Hematopoietic multipotent progenitor cell treated with erythropoietin and hydrocortisone succinate and interleukin-3 and kit ligand, for 4 days (in vitro differentiated cells): ENCODE measurements at regions not wholly inside any gene's neighbourhood (a gene's known extent, or its start where the extent isn't known, plus 50 kb on each side); places are given as distances from the start of the nearest gene placed in this dataset.
A peak's percentile ranks its signal among the peaks of the same experiment; 100 is the strongest.
"Not testable (repeated sequence)": the region's sequence is repeated elsewhere in the genome, so short reads cannot be mapped to it uniquely, and the experiment has no call there.

ENCODE experiments used
- DNase-seq: peaks from one replicate; pipeline ENCODE4 v3.0.0-alpha.2; 2015

DNA sequence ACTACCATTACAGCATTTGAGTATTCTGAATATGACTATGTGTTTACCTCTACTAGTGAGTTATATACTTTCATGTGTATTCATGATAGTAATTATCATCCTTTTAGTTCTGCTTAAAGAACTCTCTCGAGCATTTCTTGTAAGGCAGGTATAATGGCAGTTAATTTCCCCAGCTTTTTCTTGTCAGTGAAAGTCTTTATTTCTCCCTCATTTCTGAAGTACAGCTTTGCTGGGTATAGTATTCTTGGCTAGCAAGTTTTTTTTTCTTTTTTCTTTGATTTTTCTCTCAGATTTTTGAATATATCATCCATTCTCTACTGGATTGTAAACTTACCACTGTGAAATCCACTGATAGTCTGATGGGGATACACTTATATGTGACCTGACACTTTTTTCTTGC, 165.9 kb upstream of the ARHGAP5 start:
- no peak for DNase-seq

GRCh38 chr14:31913370-31913769, 163.7 kb upstream of the ARHGAP5 start:
- no peak for DNase-seq

DNA sequence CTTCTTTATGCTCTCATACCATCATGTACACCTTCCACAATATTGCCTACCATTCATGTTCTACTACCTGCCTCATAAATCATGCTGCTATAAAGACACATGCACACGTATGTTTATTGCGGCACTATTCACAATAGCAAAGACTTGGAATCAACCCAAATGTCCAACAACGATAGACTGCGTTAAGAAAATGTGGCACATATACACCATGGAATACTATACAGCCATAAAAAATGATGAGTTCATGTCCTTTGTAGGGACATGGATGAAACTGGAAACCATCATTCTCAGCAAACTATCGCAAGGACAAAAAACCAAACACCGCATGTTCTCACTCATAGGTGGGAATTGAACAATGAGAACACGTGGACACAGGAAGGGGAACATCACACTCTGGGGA, 158.8 kb upstream of the ARHGAP5 start:
- DNase-seq = not testable (repeated sequence)

DNA sequence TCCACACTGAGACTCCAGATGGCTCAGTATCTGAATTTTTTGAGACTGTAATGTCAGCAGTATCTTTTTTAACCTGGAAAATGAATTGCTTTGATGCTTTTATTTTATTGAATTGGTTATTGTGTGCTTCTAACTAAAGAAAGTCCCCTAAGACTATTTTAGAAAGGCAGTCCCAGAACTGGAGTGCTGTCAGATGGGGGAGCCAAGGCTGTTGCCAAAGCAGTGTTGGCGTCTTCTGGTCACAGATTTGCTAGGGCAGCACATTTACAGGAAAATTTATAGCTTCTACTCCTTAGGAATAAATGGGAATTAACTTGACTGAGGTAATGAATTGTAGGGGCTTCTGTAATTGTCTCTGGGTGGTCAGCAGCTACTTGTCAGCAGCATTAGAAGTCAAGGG, 157.1 kb upstream of the ARHGAP5 start:
- no peak for DNase-seq

DNA sequence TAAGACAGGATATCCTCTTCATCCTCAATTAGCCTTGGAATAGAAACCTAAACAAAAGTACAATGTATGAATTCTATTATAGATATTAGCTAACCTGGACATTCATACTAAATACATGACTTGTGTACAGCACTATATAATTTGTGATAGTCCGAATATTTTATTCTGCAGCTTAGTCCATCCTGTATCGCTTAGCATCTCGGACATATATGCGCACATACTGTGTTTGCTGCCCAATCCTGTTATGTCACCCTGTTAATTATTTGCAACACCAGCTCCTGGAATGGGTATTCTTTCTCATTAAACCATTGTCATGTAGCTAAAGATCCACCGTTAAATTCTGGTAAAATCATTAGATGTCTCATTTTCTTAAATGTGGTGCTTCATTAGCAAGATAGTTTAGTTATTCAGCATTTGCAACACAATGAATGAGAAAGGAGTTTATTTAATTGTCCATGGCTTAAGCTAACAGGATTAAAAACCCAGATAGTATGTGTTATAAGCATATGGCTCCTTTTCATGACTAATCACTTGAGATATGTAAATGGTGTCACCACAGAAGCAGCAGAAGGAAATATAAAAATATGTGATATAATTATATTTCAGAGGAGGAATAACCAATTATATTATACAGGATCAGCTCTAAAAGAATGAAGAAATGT, 156.0 kb upstream of the ARHGAP5 start:
- no peak for DNase-seq

GRCh38 chr14:31921721-31922120, 155.4 kb upstream of the ARHGAP5 start:
- DNase-seq = no peak

- DNase-seq = peak; percentile 77
Observed at GRCh38 chr14:31926123-31926522, 151.0 kb upstream of the ARHGAP5 start.

- no peak for DNase-seq
Observed at GRCh38 chr14:31926652-31927347, 150.3 kb upstream of the ARHGAP5 start.

DNA sequence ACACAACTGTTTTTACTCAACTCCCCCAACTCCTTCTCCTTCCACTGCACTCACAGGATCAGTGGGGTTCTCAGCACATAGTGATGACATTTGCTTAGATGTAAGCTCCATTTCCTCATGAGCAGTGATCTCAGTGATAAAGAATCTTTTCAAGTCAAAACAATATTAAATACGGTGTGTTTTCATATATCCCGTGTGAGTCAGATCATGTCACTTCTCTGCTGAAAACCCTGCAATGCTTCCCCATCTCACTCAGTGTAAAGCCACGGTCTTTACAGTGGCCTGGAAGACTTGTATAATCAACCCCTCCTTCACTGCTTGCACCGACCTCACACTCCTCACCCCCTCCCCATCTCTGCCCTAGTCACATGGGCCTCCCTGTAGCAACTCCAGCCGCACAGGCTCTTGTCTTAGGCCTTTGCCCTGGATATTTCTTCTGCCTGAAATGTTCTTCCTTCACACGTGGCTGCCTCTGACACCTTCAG, 149.7 kb upstream of the ARHGAP5 start:
- no peak for DNase-seq

GRCh38 chr14:31930070-31930469, 147.0 kb upstream of the ARHGAP5 start:
- DNase-seq = no peak

DNA sequence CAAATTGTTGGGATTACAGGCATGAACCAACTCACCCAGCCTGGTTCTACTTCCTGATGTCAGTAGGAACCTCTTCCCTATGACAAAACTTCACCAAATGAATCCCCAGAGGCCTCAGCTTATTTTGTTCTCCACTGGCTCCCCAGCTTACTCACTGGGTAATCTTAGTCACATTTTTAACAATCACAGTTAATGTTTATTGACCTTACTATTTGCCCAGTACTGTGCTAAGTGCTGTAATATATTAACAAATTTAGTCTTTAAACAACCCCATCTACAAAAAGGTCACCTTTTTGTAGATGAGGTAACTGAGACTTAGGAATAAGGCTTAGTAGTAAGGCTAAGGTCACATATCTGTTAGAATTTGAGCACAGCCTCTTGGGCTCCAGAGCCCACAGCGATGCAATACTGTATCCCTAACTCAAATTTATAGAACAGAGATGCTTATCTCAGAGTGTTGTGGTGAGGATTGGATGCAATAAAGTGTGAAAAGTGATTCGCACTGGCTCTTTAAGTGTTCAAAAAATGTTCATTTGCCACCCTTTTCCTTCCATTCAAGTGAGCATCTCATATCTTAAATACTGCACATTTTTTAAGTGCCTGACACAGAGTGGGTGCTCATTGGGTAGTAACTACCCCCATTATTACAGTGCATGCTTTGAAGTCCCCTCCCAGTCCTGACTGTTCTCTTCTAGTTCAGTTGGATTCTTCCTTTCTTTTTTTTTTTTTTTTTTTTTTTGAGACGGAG, 146.4 kb upstream of the ARHGAP5 start:
- no peak for DNase-seq

GRCh38 chr14:31932675-31933074, 144.4 kb upstream of the ARHGAP5 start:
- DNase-seq = no peak

DNA sequence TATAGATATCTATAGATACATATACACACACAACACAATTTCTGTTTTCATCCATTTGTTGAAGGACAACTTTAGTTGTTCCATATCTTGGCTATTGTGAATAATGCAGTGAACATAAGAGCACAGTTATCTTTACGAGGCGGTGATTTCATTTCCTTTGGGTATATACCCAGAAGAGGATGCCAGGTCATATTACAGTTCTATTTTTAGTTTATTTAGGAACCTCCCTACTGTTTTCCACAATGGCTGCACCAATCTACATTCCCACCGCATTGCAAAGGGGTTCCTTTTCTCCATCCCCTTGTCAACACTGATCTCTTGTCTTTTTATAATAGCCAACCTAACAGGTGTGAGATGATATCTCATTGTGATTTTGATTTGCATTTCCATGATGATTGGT, 143.4 kb upstream of the ARHGAP5 start:
- no peak for DNase-seq

DNA sequence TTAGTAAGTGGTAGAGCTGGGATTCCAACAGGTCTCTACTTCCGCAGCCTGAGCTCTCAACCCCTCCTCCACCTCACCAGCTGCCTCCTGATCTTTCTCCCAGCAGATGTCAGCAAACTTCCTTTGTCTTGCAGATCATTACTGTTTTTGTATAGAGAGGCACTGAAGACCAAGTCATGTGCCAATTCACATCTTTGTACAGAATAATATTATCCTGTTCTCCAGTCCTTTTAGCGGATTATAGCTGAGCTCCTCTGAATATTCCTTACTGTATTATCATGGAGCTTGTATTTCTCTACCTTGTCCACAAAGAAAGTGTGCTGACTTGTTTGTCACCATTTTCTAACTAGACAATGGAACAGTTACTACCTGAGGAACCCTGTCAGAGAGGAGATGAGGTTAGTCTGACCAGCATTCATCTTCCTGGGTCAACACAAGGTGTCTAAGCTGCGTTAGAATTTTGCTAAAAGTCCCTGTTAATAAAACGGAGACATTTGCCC, 142.3 kb upstream of the ARHGAP5 start:
- DNase-seq = peak; percentile 62

GRCh38 chr14:31935391-31935790, 141.7 kb upstream of the ARHGAP5 start:
- no peak for DNase-seq

- no peak for DNase-seq
Observed at GRCh38 chr14:31936115-31936514, 141.0 kb upstream of the ARHGAP5 start.

DNA sequence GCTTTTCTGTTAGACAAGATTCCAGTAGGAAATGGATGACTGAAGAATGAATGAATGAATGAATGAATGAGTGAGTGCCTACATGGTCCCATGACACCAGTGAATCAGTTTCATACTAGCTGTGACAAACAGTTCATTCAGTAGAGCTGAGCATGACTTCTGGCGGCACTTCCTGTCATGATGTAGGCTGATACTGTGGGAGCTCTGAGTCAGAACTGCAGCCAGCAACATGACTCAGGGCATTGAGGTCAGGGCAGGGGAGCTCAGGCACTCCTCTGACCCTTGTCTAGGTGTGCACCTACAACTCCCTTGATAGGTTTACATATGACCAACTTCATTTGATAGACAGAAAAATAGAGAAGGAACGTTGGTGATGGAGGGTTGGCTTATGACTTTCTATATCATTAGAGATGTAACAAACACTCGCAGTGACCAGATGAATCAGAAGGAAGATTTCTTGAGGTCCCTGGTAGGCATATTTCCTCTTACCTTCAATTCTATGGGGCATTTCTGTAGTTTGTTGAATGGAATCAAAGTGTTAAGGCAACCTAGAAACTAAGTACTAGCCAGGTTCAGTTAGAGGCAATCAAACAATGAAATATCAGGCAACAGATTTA, 139.3 kb upstream of the ARHGAP5 start:
- DNase-seq = peak; percentile 77

GRCh38 chr14:31939934-31940333, 137.2 kb upstream of the ARHGAP5 start:
- DNase-seq = no peak

GRCh38 chr14:31941487-31941886, 135.6 kb upstream of the ARHGAP5 start:
- DNase-seq = no peak

- no peak for DNase-seq
Observed at GRCh38 chr14:31942166-31942841, 134.8 kb upstream of the ARHGAP5 start.

- DNase-seq = no peak
Observed at GRCh38 chr14:31943217-31943799, 133.8 kb upstream of the ARHGAP5 start.

- DNase-seq = no peak
Observed at GRCh38 chr14:31943861-31944255, 133.2 kb upstream of the ARHGAP5 start.
